Gastrocnemius medialis (tissue), 4 donors: ENCODE measurements at regions not wholly inside any gene's neighbourhood (a gene's known extent, or its start where the extent isn't known, plus 50 kb on each side); places are given as distances from the start of the nearest gene placed in this dataset.

Source experiments
- CTCF ChIP-seq, 5 experiments: fragments of 450-650 bp in 3 of 5; fragments of 200-600 bp in 2 of 5; sonication (generic) in 2 of 5; IDR thresholded peaks in 4 of 5; conservative IDR thresholded peaks in 1 of 5; 1 replicate in 4 of 5; 2 replicates in 1 of 5; pipeline ENCODE4 v1.5.1; 2016 to 2019; ENCODE audit warnings: antibody characterized with exemption in 5 of 5, mild to moderate bottlenecking in 3 of 5, moderate library complexity in 3 of 5
- POLR2A ChIP-seq, 2 donors: fragments of 450-650 bp; IDR thresholded peaks; one replicate each; pipeline ENCODE4 v1.6.1; 2017; ENCODE audit warnings: antibody characterized with exemption in 2 of 2, mild to moderate bottlenecking in 2 of 2, moderate library complexity in 2 of 2

GRCh38 chr12:91252341-91252740 lies 69.7 kb upstream of the DCN start:
- no peak for TF ChIP-seq CTCF (IDR thresholded peaks at IDR 0.05 in 4 of 5, conservative IDR thresholded peaks at IDR 0.05 in 1 of 5)
- TF ChIP-seq POLR2A (IDR thresholded peaks at IDR 0.05): no peak
